Peyer's patch (tissue), 4 donors: ENCODE measurements at regions not wholly inside any gene's neighbourhood (a gene's known extent, or its start where the extent isn't known, plus 50 kb on each side); places are given as distances from the start of the nearest gene placed in this dataset.

Source experiments
- DNase-seq, 3 donors: peaks; one replicate each; pipeline ENCODE4 v3.0.0-alpha.2; 2017 to 2019
- H3K27ac ChIP-seq, 4 donors: fragments of 200-600 bp; sonication (generic); one replicate each; pipeline ENCODE4 v1.5.1; 2016 to 2019
- H3K27me3 ChIP-seq, 2 donors: fragments of 200-600 bp; sonication (generic); one replicate each; pipeline ENCODE4 v1.5.1; 2019
- H3K36me3 ChIP-seq, 3 donors: fragments of 200-600 bp; sonication (generic); one replicate each; pipeline ENCODE4 v1.5.1; 2016 to 2019
- H3K4me1 ChIP-seq, 4 donors: fragments of 200-600 bp; sonication (generic); one replicate each; pipeline ENCODE4 v1.5.1; 2016 to 2019
- H3K4me3 ChIP-seq, 4 donors: fragments of 200-600 bp; sonication (generic); 1 replicate in 3 of 4; 2 replicates in 1 of 4; pipeline ENCODE4 v1.5.1; 2016 to 2019; ENCODE audit warnings: mild to moderate bottlenecking in 1 of 4
- H3K9me3 ChIP-seq, 4 donors: fragments of 200-600 bp; sonication (generic); one replicate each; pipeline ENCODE4 v1.5.1; 2016 to 2019; ENCODE audit warnings: mild to moderate bottlenecking in 1 of 4
- POLR2A ChIP-seq, 2 donors: fragments of 450-650 bp; IDR thresholded peaks; one replicate each; pipeline ENCODE4 v1.5.1; 2017; ENCODE audit warnings: antibody characterized with exemption in 2 of 2, mild to moderate bottlenecking in 2 of 2, moderate library complexity in 2 of 2
- TF ChIP-seq, protein P1 (sequence below), 6 experiments: fragments of 450-650 bp in 4 of 6; fragments of 200-600 bp in 2 of 6; sonication (generic) in 1 of 6; IDR thresholded peaks; one replicate each; pipeline ENCODE4 v1.5.1; 2017 to 2019; ENCODE audit warnings: antibody characterized with exemption in 6 of 6, mild to moderate bottlenecking in 3 of 6, moderate library complexity in 1 of 6

DNA sequence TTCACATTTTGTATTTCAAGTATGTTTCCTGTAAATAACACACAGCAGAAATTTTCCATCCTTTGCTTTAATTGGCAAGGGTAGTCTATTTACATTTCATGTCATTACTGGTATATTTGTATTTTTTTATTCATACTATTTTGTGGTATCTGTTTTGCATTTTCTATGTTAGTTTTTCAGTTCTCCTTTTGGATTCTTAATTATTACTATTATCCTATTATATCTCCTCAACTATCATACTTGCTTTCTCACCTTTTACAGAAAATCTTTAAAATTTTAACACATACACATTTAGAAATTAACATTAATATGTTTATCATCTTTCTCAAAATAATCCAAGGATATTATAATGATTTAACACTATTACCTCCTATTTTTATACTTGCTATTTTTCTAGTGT is 918.3 kb upstream of the MAP3K7 start:
- no peak for DNase-seq
- H3K4me1 ChIP-seq, result no peaks in the 10 kb centered on the region
- TF ChIP-seq, protein P1, sequence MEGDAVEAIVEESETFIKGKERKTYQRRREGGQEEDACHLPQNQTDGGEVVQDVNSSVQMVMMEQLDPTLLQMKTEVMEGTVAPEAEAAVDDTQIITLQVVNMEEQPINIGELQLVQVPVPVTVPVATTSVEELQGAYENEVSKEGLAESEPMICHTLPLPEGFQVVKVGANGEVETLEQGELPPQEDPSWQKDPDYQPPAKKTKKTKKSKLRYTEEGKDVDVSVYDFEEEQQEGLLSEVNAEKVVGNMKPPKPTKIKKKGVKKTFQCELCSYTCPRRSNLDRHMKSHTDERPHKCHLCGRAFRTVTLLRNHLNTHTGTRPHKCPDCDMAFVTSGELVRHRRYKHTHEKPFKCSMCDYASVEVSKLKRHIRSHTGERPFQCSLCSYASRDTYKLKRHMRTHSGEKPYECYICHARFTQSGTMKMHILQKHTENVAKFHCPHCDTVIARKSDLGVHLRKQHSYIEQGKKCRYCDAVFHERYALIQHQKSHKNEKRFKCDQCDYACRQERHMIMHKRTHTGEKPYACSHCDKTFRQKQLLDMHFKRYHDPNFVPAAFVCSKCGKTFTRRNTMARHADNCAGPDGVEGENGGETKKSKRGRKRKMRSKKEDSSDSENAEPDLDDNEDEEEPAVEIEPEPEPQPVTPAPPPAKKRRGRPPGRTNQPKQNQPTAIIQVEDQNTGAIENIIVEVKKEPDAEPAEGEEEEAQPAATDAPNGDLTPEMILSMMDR (IDR thresholded peaks at IDR 0.05), result no peak
- no peak for TF ChIP-seq POLR2A (IDR thresholded peaks at IDR 0.05)
- H3K27ac ChIP-seq, result no peak overlapping the region
- H3K36me3 ChIP-seq, result no peaks in the 10 kb centered on the region
- no peak overlapping the region for H3K4me3 ChIP-seq
- no peaks in the 10 kb centered on the region for H3K27me3 ChIP-seq
- H3K9me3 ChIP-seq, result no peaks in the 10 kb centered on the region

DNA sequence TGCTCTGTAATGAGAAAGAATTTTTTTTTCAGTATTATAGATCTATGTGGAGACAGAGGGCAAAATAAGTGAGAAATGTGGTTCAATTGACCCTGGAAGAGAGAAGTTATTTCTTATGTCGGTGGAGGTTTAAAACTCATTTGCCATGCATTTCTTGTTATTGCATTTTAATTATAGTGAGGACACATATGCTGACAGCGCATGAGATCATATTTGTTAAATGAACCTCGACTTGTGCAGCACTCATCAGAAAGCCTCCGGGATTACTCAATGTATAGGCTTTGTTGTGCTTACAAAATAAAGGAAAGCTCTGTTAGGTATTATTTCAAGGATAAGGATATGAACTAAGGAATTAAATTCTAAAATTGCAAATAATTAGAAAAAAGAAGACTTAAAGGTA is 915.1 kb upstream of the MAP3K7 start:
- Histone ChIP-seq H3K4me1 (no peaks in the 10 kb centered on the region), H3K27me3 (no peaks in the 10 kb centered on the region), H3K27ac (no peak overlapping the region), H3K4me3 (no peak overlapping the region), H3K9me3 (no peaks in the 10 kb centered on the region), H3K36me3 (no peaks in the 10 kb centered on the region)
- TF ChIP-seq POLR2A (IDR thresholded peaks at IDR 0.05), result no peak
- TF ChIP-seq, protein P1 (IDR thresholded peaks at IDR 0.05), result no peak
- no peak for DNase-seq

DNA sequence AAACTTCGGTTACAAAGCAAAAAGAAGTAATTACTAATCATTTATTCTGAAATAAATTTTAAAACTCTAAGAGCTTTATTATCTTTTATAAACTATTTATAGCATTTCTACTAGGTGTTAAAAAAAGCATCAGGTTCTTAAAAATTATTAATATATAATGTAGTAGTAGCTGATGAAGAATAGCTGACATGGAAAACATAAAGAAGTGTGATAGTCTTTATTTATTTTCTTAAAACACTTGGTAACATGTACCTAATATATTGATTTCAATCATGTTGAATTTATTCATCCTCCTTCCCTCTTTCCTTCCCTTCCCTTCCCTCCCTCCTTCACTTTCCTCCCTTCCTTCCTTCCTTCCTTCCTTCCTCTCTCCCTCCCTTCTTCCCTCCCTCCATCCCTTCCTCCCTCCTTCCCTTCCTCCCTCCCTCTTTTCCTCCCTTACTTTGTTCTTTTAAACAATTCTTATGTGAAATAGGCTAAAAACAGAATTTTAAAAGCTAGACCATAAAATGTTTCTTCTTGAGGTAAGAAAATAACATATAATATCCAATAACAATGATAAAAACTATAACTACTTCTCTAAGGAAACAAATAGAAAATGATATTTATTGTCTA is 913.9 kb upstream of the MAP3K7 start:
- no peaks in the 10 kb centered on the region for H3K36me3 ChIP-seq
- no peaks in the 10 kb centered on the region for H3K9me3 ChIP-seq
- no peak for DNase-seq
- no peaks in the 10 kb centered on the region for H3K4me1 ChIP-seq
- no peak for TF ChIP-seq POLR2A (IDR thresholded peaks at IDR 0.05)
- TF ChIP-seq, protein P1 (IDR thresholded peaks at IDR 0.05), result no peak
- no peaks in the 10 kb centered on the region for H3K27me3 ChIP-seq
- H3K4me3 ChIP-seq, result no peak overlapping the region
- no peak overlapping the region for H3K27ac ChIP-seq

DNA sequence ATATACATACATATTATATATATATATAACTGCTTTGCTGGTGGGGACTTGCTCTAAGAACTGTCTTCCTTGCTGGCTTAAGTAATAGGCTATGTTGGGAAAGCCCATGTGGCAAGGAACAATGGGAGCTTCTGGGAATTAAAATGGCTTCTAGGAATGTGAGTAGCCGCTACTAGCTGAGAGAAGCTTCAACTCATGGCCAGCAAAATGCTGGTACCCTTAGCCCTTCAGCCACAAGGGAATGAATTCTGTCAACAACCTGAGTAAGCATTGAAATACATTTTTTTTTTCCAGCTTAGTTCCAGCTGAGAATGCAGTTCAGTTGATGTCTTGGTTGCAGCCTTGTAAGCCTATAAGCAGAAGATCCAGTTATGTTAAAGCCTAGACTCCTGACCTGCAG is 911.7 kb upstream of the MAP3K7 start:
- no peak for DNase-seq
- Histone ChIP-seq H3K9me3 (no peaks in the 10 kb centered on the region), H3K27ac (no peak overlapping the region), H3K4me3 (no peak overlapping the region), H3K36me3 (no peaks in the 10 kb centered on the region), H3K27me3 (no peaks in the 10 kb centered on the region), H3K4me1 (no peaks in the 10 kb centered on the region)
- TF ChIP-seq, protein P1 (IDR thresholded peaks at IDR 0.05), result no peak
- TF ChIP-seq POLR2A (IDR thresholded peaks at IDR 0.05), result no peak

DNA sequence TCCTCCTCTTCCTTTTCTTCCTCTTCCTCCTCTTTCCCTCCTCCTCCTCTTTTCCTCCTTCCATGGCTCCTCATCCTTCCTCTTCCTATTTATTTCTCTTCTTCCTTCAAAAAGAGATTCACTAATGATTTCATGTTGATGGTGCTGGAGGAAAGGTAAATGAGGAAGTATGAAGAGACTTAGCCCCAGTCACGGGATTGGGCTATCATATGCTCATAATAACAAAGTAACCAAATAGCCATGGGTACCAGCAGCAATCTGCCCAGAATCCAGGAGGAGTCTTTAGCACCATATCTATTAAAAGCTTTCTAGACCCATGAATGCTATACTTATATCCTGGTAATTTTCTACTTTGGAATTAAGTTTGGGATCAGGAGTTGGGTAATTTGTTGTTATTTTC is 910.9 kb upstream of the MAP3K7 start:
- H3K27ac ChIP-seq, result no peak overlapping the region
- H3K4me1 ChIP-seq, result no peaks in the 10 kb centered on the region
- H3K9me3 ChIP-seq, result no peaks in the 10 kb centered on the region
- TF ChIP-seq POLR2A (IDR thresholded peaks at IDR 0.05), result no peak
- TF ChIP-seq, protein P1 (IDR thresholded peaks at IDR 0.05), result no peak
- DNase-seq, result no peak
- no peaks in the 10 kb centered on the region for H3K27me3 ChIP-seq
- no peaks in the 10 kb centered on the region for H3K36me3 ChIP-seq
- no peak overlapping the region for H3K4me3 ChIP-seq
